GM12873 (cell line): ENCODE measurements at regions not wholly inside any gene's neighbourhood (a gene's known extent, or its start where the extent isn't known, plus 50 kb on each side); places are given as distances from the start of the nearest gene placed in this dataset.

Source experiments
- CTCF ChIP-seq: IDR thresholded peaks from 2 replicates; pipeline ENCODE4 v1.5.1; 2012; ENCODE audit warnings: low read depth, mild to moderate bottlenecking, moderate library complexity, low read length, control low read depth; ENCODE audit not compliant: insufficient read depth; ENCODE audit errors: missing control alignments

DNA sequence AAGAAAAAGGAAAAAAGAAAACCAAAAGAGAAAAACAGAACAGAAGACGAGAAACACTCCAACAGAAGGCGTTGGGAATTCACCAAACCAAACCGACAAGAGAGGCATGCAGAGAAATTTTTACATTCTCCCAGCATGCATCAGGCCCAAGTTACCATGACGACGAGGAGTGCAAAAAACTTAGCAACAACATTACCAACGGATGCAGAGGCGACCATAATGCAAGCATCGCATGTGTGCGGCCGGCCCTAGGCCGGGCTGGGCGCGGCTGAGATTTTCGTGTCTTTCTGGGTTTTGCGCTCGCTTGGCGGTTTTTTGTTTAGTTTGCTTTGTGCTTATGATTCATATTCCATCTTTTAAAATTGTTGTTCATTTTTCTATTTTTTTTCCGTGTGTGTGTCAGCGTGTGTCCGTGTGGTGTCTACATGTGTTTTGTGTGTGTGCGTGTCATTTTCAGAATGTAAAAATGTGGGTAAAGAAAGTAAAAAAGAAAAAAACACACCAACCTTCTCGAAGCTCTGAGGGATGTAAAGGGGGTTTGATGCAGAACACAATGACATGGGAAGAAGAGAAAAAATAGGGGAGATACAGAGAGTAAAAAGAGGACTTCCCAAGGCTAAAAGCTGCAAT lies 84.9 kb downstream of the PTPRS start:
- TF ChIP-seq CTCF, result no peak

DNA sequence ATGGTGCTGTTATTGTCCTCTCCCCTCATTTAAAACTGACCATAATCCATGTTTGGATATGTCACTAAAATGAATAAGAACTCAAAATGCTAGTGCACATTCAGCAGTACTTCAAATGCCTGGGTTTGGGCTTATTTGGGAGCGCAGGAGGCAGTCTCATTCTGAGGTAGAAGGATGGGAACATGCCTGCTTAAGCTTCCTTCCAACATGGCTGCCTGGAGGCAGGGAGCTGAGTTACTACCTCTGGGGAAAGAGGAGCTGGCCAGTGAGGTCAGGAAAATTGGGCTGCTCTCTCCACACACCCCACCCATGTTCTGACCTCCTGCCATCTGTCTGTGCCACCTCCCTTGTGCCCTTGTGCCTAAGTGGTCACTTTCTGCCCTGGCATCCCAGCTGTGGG lies 85.7 kb downstream of the PTPRS start:
- no peak for TF ChIP-seq CTCF

DNA sequence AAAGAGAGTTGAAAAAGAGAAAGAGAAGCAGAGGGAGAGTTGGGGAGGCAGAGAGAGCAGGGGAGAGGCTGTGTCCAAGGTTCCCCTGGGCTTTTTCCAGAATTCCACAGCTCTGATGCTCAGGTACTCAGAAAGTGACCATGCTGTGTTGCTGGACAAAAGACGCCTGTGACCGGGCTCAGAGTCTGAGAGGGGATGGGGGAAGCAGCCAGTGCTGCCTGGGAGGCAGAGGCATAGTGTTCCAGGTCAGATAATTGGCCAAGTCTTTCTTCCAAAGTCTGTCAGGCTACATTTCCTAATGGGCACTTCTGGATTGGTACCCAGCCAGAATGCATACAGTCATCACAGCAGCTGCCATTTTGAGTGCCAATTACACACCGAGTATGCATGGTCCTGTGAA lies 86.1 kb downstream of the PTPRS start:
- no peak for TF ChIP-seq CTCF

DNA sequence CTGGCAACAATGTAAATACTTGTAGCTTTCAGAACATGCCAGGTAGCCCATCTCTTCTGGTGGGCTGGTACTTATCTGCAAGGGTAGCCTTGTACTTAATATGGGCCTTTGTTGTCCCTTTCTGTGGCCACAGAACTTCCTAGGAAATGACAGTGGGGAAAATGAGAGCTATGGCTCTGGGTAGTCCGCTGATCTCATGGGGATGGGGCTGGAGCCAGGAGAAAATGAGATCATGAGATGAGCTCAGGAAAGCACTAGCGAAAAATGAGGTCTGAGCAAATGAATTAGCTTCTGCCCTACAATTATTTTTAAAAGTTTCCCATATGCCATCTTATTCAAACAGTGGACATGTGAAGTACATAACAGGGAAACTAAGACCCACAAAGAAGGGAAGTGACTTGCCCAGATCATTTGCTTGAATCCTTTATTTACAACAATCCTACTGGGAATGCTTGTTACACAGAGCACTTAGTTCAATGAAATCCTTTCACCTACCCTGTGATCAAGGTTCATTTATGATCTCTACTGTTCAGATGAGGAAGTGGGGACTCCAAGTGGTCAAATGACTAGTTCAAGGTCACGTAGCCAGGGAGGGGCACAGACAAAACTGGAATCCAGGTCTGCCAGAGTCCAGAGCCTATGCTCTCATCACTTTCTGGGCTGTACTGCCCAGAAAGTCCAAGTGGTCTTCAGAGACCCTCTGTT lies 87.1 kb downstream of the PTPRS start:
- TF ChIP-seq CTCF, result no peak

DNA sequence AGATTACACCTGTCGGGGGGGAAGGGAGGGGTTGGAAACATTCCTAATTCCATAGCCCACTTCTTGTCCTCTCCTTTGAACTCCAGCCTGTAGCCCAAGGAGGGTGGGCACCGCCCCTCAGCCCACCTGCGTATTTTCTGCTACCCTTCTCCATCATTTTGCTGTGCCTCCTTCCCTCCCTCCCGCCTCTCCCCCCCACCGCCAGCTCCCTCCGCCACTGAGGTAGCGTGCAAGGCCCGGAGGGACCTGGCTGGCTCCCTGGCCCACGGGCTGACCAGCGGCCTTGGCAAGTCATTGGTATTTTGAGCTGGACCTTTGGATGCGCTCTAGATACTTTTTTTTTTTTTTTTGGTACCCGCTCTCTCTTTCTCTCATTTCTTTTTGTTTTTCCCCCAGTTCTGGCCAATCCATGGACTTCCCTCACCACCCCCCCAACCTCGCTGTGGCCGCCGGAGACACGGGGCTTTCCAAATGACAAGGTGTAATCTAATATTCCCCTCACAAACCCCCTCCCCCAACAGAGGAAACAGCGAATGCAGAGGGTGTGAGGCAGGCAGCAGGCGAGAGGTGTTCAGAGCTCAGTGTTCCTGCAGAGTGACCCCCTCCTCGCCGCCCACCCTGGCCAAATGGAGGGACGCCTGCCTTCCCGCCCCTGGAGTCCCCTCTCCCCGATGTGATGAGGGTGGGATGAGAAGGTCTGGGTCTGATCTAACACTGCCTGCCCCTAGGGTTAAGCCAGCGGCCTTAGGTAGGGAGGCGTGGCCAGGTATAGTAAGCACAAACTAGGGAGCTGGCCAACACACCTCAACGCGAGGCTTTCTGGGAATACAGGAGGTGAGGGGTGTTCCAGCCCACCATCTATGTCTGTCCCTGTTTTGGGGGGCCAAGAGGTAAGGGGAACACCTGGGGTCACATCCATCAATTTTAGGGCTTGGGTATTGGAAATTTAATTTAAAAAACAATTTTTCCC lies 89.2 kb downstream of the PTPRS start:
- no peak for TF ChIP-seq CTCF

GRCh38 chr19:5250127-5250659 lies 90.4 kb downstream of the PTPRS start:
- TF ChIP-seq CTCF, result no peak

- no peak for TF ChIP-seq CTCF
Observed at GRCh38 chr19:5249526-5249925, 91.1 kb downstream of the PTPRS start.
